PC-3 (cell line): ENCODE measurements at regions not wholly inside any gene's neighbourhood (a gene's known extent, or its start where the extent isn't known, plus 50 kb on each side); places are given as distances from the start of the nearest gene placed in this dataset.

Experiments
- ATAC-seq: fragments of 200-7000 bp; cut with Tn5 transposase; 2 replicates; pipeline ENCODE4 v1.9.1; 2020; ENCODE audit warnings: mild to moderate bottlenecking, moderate library complexity
- BruUV-seq: library from RNA; stranded (reverse); fragments of 400-500 nt; replicated peaks from 2 replicates; lab custom pipeline; 2021; lab: Mats Ljungman, UMichigan
- CTCF ChIA-PET: fragments of 300-600 bp; sonication (Branson Sonifier 250); formaldehyde crosslinking; loops from one replicate; lab custom pipeline; 2022; ENCODE audit warnings: antibody characterized with exemption; lab: Charles Lee
- POLR2A ChIA-PET: fragments of 300-600 bp; sonication (Branson Sonifier 250); formaldehyde crosslinking; loops from one replicate; lab custom pipeline; 2022; ENCODE audit warnings: antibody characterized with exemption; ENCODE audit not compliant: unreplicated experiment; lab: Charles Lee
- DNase-seq: peaks from one replicate; pipeline ENCODE4 v3.0.0-alpha.2; 2015
- H2AFZ ChIP-seq: fragments of 300-600 bp; sonication (generic); 2 replicates; pipeline ENCODE4 v1.6.0; 2016; ENCODE audit warnings: antibody characterized with exemption, low read length
- H3F3A ChIP-seq: fragments of 300-600 bp; sonication (generic); one replicate; pipeline ENCODE4 v1.6.0; 2017; ENCODE audit warnings: antibody characterized with exemption, low read length, control low read depth, mild to moderate bottlenecking; ENCODE audit not compliant: unreplicated experiment
- H3K27ac ChIP-seq: fragments of 300-600 bp; sonication (generic); 2 replicates; pipeline ENCODE4 v1.5.1; 2016; ENCODE audit warnings: mild to moderate bottlenecking, low read length
- H3K27me3 ChIP-seq: fragments of 300-600 bp; sonication (generic); 2 replicates; pipeline ENCODE4 v1.6.1; 2016; ENCODE audit warnings: low read length, mixed read lengths
- H3K36me3 ChIP-seq: fragments of 300-600 bp; sonication (generic); 2 replicates; pipeline ENCODE4 v1.6.1; 2016; ENCODE audit warnings: low read depth, mixed run types, low read length, mixed read lengths
- H3K4me1 ChIP-seq: fragments of 300-600 bp; sonication (generic); 2 replicates; pipeline ENCODE4 v1.5.1; 2016; ENCODE audit warnings: low read length; ENCODE audit not compliant: insufficient read depth
- H3K4me2 ChIP-seq: fragments of 300-600 bp; sonication (generic); 2 replicates; pipeline ENCODE4 v1.6.0; 2016; ENCODE audit warnings: low read length
- H3K4me3 ChIP-seq: fragments of 300-600 bp; sonication (generic); 2 replicates; pipeline ENCODE4 v1.5.1; 2016; ENCODE audit warnings: mild to moderate bottlenecking, low read length, mixed read lengths
- H3K79me2 ChIP-seq: fragments of 300-600 bp; sonication (generic); 2 replicates; pipeline ENCODE4 v1.6.1; 2017; ENCODE audit warnings: low read length, mixed read lengths
- H3K9ac ChIP-seq: fragments of 300-600 bp; sonication (generic); 2 replicates; pipeline ENCODE4 v1.6.0; 2016; ENCODE audit warnings: mild to moderate bottlenecking, low read length
- H3K9me2 ChIP-seq: fragments of 300-600 bp; sonication (generic); replicated peaks from 2 replicates; pipeline ENCODE4 v1.6.1; 2016; ENCODE audit warnings: mixed run types, low read length, mixed read lengths
- H3K9me3 ChIP-seq: fragments of 300-600 bp; sonication (generic); 2 replicates; pipeline ENCODE4 v1.6.1; 2016; ENCODE audit warnings: low read length, mixed read lengths
- H4K20me1 ChIP-seq: fragments of 300-600 bp; sonication (generic); 2 replicates; pipeline ENCODE4 v1.6.1; 2016; ENCODE audit warnings: low read length, mixed read lengths
- EZH2 ChIP-seq: fragments of 300-600 bp; sonication (generic); IDR thresholded peaks from one replicate; pipeline ENCODE4 v1.6.1; 2017; ENCODE audit warnings: antibody characterized with exemption, mild to moderate bottlenecking, low read length; ENCODE audit not compliant: unreplicated experiment
- EZH2phosphoT487 ChIP-seq: fragments of 300-600 bp; sonication (generic); IDR thresholded peaks from 2 replicates; pipeline ENCODE4 v1.6.1; 2018; ENCODE audit warnings: mild to moderate bottlenecking, antibody characterized with exemption, low read length, borderline replicate concordance
- intact Hi-C: fragments of 100-400 bp; cut with micrococcal nuclease; formaldehyde crosslinking; loops from 2 replicates; pipeline ENCODE4 v1.9.0; 2023
- TF ChIP-seq, protein P1 (sequence below): fragments of 300-600 bp; sonication (generic); conservative IDR thresholded peaks from 2 replicates; pipeline ENCODE4 v1.5.1; 2017; ENCODE audit warnings: antibody characterized with exemption, low read depth, mild to moderate bottlenecking, low read length

DNA sequence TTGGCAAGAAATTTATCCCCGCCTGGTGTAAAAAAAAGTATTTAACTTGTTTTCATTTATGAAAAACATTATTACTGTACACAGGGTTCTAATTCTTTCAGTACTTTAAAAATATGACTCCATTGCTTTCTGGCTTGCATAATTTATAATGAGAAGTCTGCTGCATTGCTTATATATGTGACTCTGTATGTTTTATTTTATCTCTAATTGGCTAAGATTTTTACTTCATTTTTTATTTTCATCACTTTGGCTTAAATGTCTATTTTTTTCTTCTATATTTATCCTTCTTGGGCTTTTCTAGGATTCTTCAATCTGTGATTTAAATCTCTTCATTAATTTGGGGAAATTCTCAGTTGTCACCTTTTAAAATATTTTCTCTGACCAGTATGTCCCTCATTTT, 636.6 kb upstream of the NR2F2 start:
- H3K4me1 ChIP-seq, result no peaks in the 10 kb centered on the region
- H3K4me3 ChIP-seq, result no peak overlapping the region
- H3K27ac ChIP-seq, result no peak overlapping the region
- intact Hi-C loops, result no loop called here
- H3K4me2 ChIP-seq, result no peak overlapping the region
- no peaks in the 10 kb centered on the region for H3K79me2 ChIP-seq
- H3F3A ChIP-seq, result no peaks in the 10 kb centered on the region
- no TSS peak for BruUV-seq
- H3K9me3 ChIP-seq, result peaks cover 18% of the 10 kb centered on the region; the same call in 1 of the 2 replicates
- no peaks in the 10 kb centered on the region for H3K9me2 ChIP-seq
- TF ChIP-seq, protein P1, sequence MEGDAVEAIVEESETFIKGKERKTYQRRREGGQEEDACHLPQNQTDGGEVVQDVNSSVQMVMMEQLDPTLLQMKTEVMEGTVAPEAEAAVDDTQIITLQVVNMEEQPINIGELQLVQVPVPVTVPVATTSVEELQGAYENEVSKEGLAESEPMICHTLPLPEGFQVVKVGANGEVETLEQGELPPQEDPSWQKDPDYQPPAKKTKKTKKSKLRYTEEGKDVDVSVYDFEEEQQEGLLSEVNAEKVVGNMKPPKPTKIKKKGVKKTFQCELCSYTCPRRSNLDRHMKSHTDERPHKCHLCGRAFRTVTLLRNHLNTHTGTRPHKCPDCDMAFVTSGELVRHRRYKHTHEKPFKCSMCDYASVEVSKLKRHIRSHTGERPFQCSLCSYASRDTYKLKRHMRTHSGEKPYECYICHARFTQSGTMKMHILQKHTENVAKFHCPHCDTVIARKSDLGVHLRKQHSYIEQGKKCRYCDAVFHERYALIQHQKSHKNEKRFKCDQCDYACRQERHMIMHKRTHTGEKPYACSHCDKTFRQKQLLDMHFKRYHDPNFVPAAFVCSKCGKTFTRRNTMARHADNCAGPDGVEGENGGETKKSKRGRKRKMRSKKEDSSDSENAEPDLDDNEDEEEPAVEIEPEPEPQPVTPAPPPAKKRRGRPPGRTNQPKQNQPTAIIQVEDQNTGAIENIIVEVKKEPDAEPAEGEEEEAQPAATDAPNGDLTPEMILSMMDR, result no peak
- no peak for TF ChIP-seq EZH2phosphoT487
- H2AFZ ChIP-seq, result no peak overlapping the region
- no peak overlapping the region for H3K9ac ChIP-seq
- H4K20me1 ChIP-seq, result no peaks in the 10 kb centered on the region
- DNase-seq, result no peak
- ChIA-PET POLR2A (no interaction called here), CTCF (no interaction called here)
- H3K36me3 ChIP-seq, result 0 out of 2 replicates have a peak, but pooled peaks cover 4% of the 10 kb centered on the region
- no peaks in the 10 kb centered on the region for H3K27me3 ChIP-seq
- no peak for ATAC-seq

DNA sequence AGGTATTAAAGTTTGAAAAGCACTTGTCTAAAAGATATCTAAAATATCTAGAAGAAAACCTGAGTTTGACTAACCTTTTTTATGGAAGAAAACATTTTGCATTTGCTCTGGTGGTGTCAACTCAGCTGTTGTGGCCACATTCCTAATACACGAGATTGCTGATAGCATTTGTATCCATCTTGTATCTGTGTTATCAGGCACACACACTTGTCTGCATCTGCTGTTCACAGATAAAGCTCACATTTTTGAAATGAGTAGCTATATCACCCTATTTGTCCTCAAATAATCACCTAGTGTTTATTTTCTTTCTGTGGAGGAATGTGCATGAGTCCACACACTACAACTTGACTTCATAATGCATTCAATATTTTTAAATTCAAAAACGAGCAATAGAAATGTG, 632.3 kb upstream of the NR2F2 start:
- no peak for TF ChIP-seq EZH2phosphoT487
- no peak for TF ChIP-seq EZH2
- TF ChIP-seq, protein P1, result no peak
- peaks cover 24% of the 10 kb centered on the region; the same call in 1 of the 2 replicates for H3K9me3 ChIP-seq
- no peaks in the 10 kb centered on the region for H3K27me3 ChIP-seq
- no peak overlapping the region for H3K9ac ChIP-seq
- no peak overlapping the region for H2AFZ ChIP-seq
- no peak overlapping the region for H3K4me3 ChIP-seq
- ChIA-PET CTCF (no interaction called here), POLR2A (no interaction called here)
- no peak for DNase-seq
- no peaks in the 10 kb centered on the region for H3K9me2 ChIP-seq
- BruUV-seq, result no TSS peak
- H3K79me2 ChIP-seq, result no peaks in the 10 kb centered on the region
- ATAC-seq, result no peak
- H3K4me1 ChIP-seq, result no peaks in the 10 kb centered on the region
- no peak overlapping the region for H3K4me2 ChIP-seq
- H3K36me3 ChIP-seq, result 0 out of 2 replicates have a peak, but pooled peaks cover 4% of the 10 kb centered on the region
- no peaks in the 10 kb centered on the region for H3F3A ChIP-seq
- intact Hi-C loops, result no loop called here
- no peaks in the 10 kb centered on the region for H4K20me1 ChIP-seq
- H3K27ac ChIP-seq, result no peak overlapping the region

DNA sequence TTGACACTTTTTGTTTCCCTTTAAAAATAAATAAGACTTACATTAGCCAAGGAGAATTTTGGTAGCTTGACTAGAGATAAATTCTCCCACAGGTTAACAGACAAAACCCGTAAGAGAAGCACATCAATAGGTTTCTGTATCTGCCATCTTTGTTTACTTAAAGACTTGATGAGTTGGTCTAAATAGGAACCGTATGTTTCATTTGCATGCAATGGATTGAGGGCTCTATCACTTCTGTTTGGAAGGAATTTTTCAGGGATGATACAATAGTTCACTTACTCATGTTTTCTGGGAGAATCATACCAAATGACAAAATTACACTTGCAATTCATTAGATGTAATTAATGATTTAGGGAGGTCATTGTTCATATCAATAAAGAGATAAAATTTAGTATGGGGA, 631.5 kb upstream of the NR2F2 start:
- Histone ChIP-seq H3K9me2 (no peaks in the 10 kb centered on the region), H3K4me2 (no peak overlapping the region), H3K9me3 (peaks cover 22% of the 10 kb centered on the region; the same call in 1 of the 2 replicates), H3K79me2 (no peaks in the 10 kb centered on the region), H3K4me1 (no peaks in the 10 kb centered on the region), H4K20me1 (no peaks in the 10 kb centered on the region), H3K27me3 (no peaks in the 10 kb centered on the region), H3K36me3 (0 out of 2 replicates have a peak, but pooled peaks cover 4% of the 10 kb centered on the region), H3K4me3 (no peak overlapping the region), H3K9ac (no peak overlapping the region), H2AFZ (no peak overlapping the region), H3K27ac (no peak overlapping the region), H3F3A (no peaks in the 10 kb centered on the region)
- ChIA-PET POLR2A (no interaction called here), CTCF (no interaction called here)
- TF ChIP-seq, protein P1, result no peak
- TF ChIP-seq EZH2, result no peak
- no peak for TF ChIP-seq EZH2phosphoT487
- BruUV-seq, result no TSS peak
- DNase-seq, result no peak
- no peak for ATAC-seq
- intact Hi-C loops, result no loop called here
